Inflammatory macrophage (primary cell): ENCODE measurements at regions not wholly inside any gene's neighbourhood (a gene's known extent, or its start where the extent isn't known, plus 50 kb on each side); places are given as distances from the start of the nearest gene placed in this dataset.

Experiments
- DNase-seq, 2 donors: peaks; one replicate each; pipeline ENCODE4 v3.0.0-alpha.2; 2020 to 2022

GRCh38 chr3:31353166-31353565 is 179.6 kb upstream of the STT3B start:
- DNase-seq, result no peak

- no peak for DNase-seq
Measured at GRCh38 chr3:31354373-31354772, 178.4 kb upstream of the STT3B start.

DNA sequence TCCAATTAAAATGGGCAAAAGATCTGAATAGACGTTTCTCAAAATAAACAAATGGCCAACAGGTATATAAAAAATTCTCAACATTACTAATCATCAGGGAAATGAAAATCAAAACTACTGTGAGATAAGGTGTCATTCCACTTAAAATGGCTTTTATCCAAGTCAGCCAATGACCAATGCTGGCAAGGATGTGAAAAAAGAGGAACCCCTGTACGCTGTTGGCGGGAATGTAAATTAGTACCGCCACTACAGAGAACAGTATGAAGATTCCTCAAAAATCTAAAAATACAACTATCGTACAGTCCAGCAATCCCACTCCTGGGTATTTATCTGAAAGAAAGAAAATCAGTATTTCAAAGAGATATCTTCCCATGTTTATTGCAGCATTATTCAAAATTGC is 176.9 kb upstream of the STT3B start:
- DNase-seq, result no peak

DNA sequence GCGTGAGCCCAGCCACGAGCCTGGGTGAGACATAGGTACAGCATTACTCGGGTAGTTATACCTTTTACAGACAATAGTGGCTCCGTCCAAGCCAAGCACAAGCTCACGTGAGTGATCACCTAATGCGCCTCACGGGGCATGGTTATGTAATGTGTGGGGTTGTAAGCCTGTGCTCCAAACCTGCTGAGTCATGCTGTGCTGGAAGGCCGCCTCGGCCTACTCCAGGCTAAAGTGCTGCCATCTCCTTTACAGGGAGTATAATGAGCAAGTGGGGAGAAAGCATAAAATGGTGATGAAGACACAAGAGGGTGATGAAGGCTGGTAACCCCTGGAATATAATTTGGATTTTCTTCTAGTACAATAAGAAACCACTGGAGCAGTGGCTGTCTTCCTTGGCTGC is 175.8 kb upstream of the STT3B start:
- no peak for DNase-seq

DNA sequence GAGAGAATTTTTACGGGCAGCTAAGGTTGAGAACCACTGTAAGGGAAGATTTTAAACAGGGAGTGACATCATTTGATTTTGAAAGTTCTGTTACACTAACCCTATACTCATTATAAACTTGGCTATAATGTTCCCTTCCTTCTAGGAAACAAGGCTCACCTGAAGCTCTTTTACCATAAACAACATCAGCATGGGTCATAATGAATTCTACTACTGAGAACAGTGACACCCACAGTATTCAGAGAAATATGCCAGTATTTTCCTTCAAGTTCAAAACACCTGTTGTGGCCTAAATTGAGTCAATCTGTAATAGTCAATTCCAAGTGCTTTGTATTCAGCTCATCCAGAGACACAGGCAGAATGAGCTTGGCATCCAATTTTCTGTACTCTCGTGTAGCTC is 175.3 kb upstream of the STT3B start:
- no peak for DNase-seq

- DNase-seq, result no peak
Measured at GRCh38 chr3:31358473-31359070, 174.2 kb upstream of the STT3B start.

DNA sequence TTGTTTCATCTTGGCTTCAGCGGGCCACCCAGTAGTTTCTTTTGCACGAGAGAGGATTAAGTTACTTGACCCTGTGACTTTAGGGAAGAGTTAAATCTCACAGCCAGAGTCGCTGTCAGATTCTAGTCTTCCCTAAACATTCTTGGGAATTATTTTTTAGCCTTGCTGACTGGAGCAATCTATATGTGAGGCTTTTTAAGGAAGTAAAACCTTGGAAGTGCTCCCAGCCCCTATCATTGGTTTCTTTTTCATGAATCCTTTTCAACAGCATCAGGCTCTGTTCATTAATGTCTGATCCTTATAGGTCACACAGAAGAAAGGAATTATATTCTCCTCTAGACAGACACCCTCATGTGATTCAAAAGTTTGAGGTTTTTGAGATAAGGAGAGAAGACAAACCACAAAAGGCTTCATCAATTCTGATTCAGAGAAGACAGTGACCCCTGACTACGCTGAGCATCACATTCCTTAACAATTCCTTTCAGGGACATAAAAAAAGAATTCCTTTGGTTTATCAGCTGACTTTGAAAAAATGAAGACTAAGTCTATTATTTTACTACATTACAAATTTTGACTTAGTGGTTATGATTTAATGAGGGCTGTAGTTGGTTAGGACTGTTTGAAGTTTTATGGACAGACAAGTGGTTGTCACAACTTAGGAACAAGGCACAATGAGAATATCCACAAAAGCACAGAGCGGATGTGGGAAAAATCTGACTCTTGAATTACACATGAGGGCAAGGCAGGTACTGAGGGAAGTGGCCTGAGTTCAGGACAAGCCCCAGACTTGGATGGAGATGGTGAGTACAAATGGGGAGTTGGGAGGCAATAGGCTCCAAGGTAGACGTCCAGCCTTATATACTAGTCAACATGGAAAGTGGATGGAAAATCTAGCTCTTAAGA is 171.1 kb upstream of the STT3B start:
- no peak for DNase-seq

GRCh38 chr3:31364188-31364587 is 168.5 kb upstream of the STT3B start:
- DNase-seq, result no peak

DNA sequence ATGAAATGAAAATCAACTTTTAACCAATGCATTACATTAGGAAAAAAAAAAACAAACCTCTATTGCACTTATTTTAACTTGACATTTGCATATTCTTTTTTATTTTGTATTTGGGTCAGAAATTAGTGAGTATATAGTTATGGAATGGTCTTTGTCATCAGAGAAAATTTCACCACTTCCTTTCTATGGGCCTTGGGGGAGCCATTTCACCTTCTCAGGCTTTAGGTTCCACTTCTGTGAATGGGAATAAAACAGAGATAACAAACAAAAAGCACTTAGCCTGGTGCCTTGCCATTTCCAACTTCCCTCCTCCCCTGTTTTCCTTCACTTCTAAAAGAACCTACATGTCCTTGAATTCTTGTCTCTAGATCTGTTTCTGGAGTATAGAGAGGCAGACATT is 168.0 kb upstream of the STT3B start:
- DNase-seq, result no peak

- DNase-seq, result no peak
Measured at GRCh38 chr3:31367518-31367917, 165.2 kb upstream of the STT3B start.

- no peak for DNase-seq
Measured at GRCh38 chr3:31369637-31370379, 162.9 kb upstream of the STT3B start.

- no peak for DNase-seq
Measured at GRCh38 chr3:31370380-31370666, 162.4 kb upstream of the STT3B start.

DNA sequence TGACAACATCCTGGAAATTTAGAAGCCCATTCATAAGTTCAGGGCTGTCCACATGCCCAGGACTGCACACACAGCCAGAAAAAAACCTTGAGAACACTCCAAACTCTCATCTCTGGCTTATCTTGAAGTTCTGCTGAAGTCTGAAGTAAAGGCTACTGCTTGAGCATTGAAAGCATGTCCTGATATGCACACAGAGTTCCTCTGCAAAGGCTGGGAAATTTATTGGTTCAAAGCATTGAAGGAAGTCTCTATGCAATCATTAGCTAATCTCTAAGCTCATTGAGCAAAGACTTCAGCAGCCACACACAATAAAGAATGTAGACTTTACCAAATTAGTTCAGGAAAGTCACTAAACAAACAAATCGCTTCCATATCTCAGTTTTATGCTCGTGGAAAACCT is 162.0 kb upstream of the STT3B start:
- no peak for DNase-seq

DNA sequence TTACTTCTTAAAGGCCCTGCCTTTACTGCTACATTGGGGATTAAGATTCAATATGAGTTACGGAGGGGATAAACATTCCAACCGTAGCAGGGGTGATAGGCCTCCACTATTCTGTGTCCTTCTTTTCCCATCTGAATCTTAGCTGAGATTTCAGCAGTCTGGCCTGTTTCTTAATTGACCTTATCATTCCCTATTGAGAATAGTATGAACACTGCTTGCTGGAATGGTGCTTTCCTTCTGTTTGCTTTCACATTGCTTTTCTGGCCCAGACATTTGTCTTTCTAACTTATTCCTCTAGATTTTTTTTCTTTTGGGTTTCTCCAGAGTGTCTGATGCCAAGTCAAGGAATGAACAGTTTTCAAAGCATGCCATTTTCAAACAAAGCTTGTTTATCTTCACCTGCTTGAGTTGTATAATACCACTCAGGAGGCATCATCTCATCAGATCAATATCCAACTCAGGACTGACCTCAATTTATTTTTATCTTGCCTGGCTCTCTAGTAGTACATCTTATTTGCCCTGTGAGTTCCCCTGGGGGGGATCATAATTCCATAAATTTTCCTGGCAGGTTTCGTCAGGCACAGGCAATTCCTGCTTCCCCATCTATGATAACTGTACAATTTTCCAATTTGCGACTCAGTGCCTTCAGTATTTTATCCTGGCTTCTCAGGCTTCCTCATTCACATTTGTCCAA is 161.1 kb upstream of the STT3B start:
- no peak for DNase-seq

GRCh38 chr3:31373681-31374080 is 159.0 kb upstream of the STT3B start:
- DNase-seq, result no peak

DNA sequence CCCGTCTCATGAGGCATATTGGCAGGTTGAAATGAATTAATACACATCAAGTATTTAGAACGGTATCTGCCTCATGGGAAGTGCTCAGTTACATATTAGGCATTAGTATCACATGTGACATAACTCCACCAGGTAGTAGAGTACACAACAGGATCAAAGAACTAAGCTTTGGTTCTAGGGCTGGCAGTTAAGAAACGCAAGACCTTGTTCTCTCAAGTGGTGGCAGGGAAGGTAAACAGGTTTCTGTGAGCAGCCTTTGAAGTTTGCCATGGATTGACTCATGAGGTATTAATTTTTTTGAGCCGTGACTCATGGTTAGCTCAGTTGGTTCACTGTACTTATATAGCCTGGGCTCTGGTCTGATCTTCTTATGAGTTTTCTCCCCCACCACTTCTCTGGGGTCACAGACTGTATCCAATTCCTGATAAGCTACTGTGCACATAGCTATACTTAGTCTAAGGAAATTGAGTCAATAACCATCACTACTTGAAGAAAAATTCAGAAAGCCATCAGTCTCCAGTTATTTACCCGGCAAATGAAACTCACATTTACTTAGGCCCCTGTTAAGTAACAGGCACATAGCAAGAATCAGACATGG is 155.6 kb upstream of the STT3B start:
- no peak for DNase-seq

GRCh38 chr3:31378231-31378630 is 154.5 kb upstream of the STT3B start:
- DNase-seq, result no peak

- no peak for DNase-seq
Measured at GRCh38 chr3:31379598-31379997, 153.1 kb upstream of the STT3B start.

DNA sequence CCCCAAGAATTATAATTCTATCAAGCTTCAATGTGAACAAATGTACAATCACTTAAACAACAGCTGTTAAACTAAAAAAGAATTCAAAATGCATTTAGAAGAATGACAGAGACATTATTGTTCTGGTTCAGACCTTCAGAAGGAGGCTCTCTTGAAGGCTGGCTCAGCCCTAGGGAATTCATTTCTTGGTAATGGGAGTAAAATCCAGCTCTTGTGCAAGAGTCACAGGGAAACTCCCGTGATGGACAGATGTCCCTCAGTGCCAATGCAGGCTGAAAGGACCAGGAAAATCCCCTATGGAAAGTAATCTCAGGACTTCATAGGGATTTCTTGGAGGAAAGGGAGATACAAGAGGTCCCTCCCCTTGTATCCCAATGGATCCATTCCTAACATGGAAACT is 149.9 kb upstream of the STT3B start:
- no peak for DNase-seq

DNA sequence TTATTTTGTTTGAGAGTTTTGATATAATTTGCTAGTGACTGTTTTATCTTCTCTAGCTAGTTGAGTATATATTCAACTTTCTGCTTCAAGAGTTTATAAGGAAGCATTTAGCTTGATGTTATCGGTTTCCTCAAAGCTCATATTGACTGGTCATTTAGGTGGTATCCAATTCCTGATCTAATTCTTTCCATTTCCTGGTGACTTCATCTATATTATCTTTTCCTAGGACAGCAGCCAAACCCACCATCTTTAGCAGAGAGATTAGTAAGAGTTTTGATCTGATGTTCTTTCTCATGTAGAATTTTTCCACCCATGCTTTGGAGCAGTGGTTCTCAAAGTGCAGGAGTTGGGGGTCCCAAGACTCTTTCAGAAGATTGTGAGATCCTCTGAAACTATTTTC is 148.6 kb upstream of the STT3B start:
- no peak for DNase-seq

DNA sequence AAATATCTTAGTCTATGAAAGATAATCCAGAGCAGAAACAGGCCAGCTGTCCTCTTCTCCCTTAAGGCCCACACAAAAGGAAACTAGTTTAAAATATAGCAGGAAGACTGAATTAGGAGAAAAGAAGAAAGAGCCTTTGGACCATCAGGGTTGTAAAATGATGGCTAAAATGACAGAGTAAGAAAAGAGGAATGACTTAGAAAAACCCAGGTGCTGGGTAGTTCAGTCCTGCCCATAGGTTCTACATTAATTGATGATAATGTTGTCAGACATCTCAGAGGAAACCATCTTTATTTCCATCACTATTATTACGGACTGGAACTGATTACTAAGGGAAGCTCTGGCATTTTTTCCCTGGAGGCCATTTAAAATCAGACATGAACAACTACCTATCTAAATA is 142.8 kb upstream of the STT3B start:
- DNase-seq, result no peak

- DNase-seq, result no peak
Measured at GRCh38 chr3:31390466-31390865, 142.3 kb upstream of the STT3B start.

GRCh38 chr3:31391150-31391549 is 141.6 kb upstream of the STT3B start:
- no peak for DNase-seq
